ENCODE measurements at regions not wholly inside any gene's neighbourhood (a gene's known extent, or its start where the extent isn't known, plus 50 kb on each side); places are given as distances from the start of the nearest gene placed in this dataset.

DNA sequence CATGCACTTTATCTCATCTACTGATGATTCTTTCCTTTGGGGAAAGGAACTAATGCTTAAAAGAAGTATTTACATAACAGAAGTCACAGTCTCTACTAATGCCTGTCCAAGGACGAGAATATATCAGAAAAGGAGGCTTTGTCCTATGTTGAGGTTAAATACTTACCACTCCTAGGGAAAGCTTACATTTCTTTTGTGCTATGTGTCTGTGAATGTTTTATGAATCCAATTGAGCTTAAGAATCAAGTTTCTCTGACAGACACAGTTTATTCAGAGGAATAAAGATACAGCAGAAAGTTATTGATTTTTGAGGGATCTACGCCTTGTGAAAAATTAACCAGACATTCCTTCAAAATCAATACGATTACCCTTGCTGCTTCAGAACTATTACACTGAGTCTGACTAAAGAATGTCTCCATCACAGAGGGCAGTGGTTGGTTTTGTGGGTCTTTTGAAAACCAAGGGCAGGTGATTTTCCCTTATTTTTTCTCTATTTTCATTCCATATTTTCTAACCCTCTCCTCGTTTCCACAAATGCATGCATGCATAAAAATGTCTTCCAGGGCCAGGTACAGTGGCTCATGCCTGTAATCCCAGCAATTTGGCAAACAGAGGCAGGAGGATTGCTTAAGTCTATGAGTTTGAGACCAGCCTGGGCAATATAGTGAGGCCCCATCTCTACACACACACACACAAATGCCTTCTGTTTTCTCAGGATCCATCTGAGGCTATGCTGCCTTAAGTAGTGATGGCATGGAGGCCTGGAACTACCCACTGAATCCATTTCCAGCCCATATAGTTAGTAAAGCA lies 1095.1 kb downstream of the GALC start (continued):
- TF ChIP-seq, protein P1, sequence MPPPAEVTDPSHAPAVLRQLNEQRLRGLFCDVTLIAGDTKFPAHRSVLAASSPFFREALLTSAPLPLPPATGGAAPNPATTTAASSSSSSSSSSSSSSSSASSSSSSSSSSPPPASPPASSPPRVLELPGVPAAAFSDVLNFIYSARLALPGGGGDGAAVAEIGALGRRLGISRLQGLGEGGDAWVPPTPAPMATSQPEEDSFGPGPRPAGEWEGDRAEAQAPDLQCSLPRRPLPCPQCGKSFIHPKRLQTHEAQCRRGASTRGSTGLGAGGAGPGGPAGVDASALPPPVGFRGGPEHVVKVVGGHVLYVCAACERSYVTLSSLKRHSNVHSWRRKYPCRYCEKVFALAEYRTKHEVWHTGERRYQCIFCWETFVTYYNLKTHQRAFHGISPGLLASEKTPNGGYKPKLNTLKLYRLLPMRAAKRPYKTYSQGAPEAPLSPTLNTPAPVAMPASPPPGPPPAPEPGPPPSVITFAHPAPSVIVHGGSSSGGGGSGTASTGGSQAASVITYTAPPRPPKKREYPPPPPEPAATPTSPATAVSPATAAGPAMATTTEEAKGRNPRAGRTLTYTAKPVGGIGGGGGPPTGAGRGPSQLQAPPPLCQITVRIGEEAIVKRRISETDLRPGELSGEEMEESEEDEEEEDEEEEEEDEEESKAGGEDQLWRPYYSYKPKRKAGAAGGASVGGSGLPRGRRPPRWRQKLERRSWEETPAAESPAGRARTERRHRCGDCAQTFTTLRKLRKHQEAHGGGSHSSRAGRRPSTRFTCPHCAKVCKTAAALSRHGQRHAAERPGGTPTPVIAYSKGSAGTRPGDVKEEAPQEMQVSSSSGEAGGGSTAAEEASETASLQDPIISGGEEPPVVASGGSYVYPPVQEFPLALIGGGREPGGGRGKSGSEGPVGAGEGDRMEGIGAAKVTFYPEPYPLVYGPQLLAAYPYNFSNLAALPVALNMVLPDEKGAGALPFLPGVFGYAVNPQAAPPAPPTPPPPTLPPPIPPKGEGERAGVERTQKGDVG (CRISPR knock-in tag; IDR thresholded peaks at IDR 0.05) = no peak

DNA sequence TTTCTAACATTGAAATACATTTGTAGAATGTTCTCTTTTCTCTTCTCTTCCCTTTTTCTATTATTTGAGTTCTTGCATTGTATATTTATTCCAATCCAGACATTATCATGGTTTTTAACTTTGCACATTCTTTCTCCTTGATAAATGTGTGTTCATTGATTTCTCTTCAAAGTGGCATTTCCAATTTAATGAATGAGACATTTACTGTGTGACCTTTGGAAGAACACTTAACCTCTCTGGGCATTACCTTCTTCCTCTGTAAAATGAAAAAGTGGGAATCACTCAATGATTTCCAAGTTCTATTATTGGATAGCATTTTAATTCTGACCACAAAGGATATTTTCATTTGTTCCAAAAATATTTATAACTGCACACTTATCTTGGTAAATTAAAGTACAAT lies 1095.8 kb downstream of the GALC start:
- H4K20me1 ChIP-seq (ENCODE audit: control insufficient read depth, insufficient read depth) = no peaks in the 10 kb centered on the region
- no peak for TF ChIP-seq NR2C2 (IDR thresholded peaks at IDR 0.05; ENCODE audit: borderline replicate concordance, control insufficient read depth, insufficient read length, low read depth)
- TF ChIP-seq, protein P2, sequence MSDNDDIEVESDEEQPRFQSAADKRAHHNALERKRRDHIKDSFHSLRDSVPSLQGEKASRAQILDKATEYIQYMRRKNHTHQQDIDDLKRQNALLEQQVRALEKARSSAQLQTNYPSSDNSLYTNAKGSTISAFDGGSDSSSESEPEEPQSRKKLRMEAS (IDR thresholded peaks at IDR 0.05; ENCODE audit: low read depth, low read length) = no peak
- RAD21 ChIA-PET (ENCODE audit: unreplicated experiment) = no interaction called here
- DNase-seq (ENCODE audit: low read depth, low spot score) (no peak), ATAC-seq (no peak), FAIRE-seq (no peak)
- no peaks in the 10 kb centered on the region for H3K27me3 ChIP-seq (replicated peaks in 1 of 2; ENCODE audit: control insufficient read depth in 2 of 2, insufficient read depth in 2 of 2, low read length in 1 of 2)
- no peak overlapping the region for H3K4me2 ChIP-seq (ENCODE audit: control insufficient read depth, insufficient read depth)
- CTCF ChIA-PET = interaction anchor here (0.7 to 0.8 kb wide), 3 partner anchors 21 to 572 kb away, joined by 3 to 4 read pairs (median 3); no protein-coding TSS in a partner anchor
- no peaks in the 10 kb centered on the region for H3K36me3 ChIP-seq (ENCODE audit: control insufficient read depth in 2 of 2, insufficient read depth in 2 of 2, low read length in 1 of 2)
- H2AFZ ChIP-seq (ENCODE audit: control insufficient read depth, low read depth, low read length) = no peak overlapping the region
- intact Hi-C loops (cut with micrococcal nuclease; ENCODE audit: unreplicated experiment) = no loop called here
- SMC1A ChIA-PET (ENCODE audit: uncharacterized antibody, unreplicated experiment) = interaction anchor here (0.7 to 1.8 kb wide), 4 partner anchors 12 to 96 kb away, joined by 3 to 6 read pairs (median 3); no protein-coding TSS in a partner anchor
- BruUV-seq (replicated peaks) = no TSS peak
- H3K9ac ChIP-seq (ENCODE audit: control insufficient read depth, insufficient read depth, low read length) = no peak overlapping the region
- no peaks in the 10 kb centered on the region for H3K79me2 ChIP-seq (ENCODE audit: control insufficient read depth, insufficient read depth, low read length)
- no peak overlapping the region for H3K27ac ChIP-seq (ENCODE audit: control insufficient read depth, insufficient read depth)
- in situ Hi-C loops (cut with MboI) = no loop called here
- H3K4me3 ChIP-seq = no peak overlapping the region
- POLR2A ChIA-PET = no interaction called here
- H3K4me1 ChIP-seq (ENCODE audit: control insufficient read depth, insufficient read depth, low read length) = no peaks in the 10 kb centered on the region
- no peaks in the 10 kb centered on the region for H3K9me3 ChIP-seq (replicated peaks; ENCODE audit: control insufficient read depth, insufficient read depth, low read length)
